Endothelial cell of umbilical vein (primary cell): ENCODE measurements at regions not wholly inside any gene's neighbourhood (a gene's known extent, or its start where the extent isn't known, plus 50 kb on each side); places are given as distances from the start of the nearest gene placed in this dataset.

Experiments used
- BruUV-seq: library from RNA; stranded (reverse); fragments of 400-500 nt; replicated peaks from 2 replicates; lab custom pipeline; 2021; lab: Mats Ljungman, UMichigan
- CTCF ChIA-PET: fragments of 300-600, 350-600 bp; sonication (Branson Sonifier 250); formaldehyde crosslinking; loops from one replicate; lab custom pipeline; 2021; ENCODE audit warnings: antibody characterized with exemption, inconsistent platforms; lab: Charles Lee
- POLR2A ChIA-PET: fragments of 300-600, 350-600 bp; sonication (Branson Sonifier 250); formaldehyde crosslinking; loops from one replicate; lab custom pipeline; 2021; ENCODE audit warnings: antibody characterized with exemption, inconsistent platforms; lab: Charles Lee
- DNase-seq: peaks from one replicate; pipeline ENCODE4 v3.0.0-alpha.2; 2011; ENCODE audit warnings: low read depth, low spot score
- FAIRE-seq: peaks from 2 replicates; lab custom pipeline; 2011; peaks lifted over from hg19 to GRCh38; lab: Jason Lieb, UNC
- H2AFZ ChIP-seq: 2 replicates; pipeline ENCODE4 v1.6.0; 2012; ENCODE audit warnings: low read depth, low read length, control low read depth, inconsistent platforms
- H3K27ac ChIP-seq: 2 replicates; pipeline ENCODE4 v1.5.1; 2011; ENCODE audit warnings: low read depth, mild to moderate bottlenecking, control low read depth, low read length, moderate library complexity; ENCODE audit not compliant: insufficient read depth
- H3K27me3 ChIP-seq, 2 experiments: 2 replicates each; pipeline versions ENCODE4 v1.6.0 to v1.6.1; 2011; ENCODE audit warnings: low read length in 2 of 2, mixed read lengths in 1 of 2; ENCODE audit not compliant: control insufficient read depth in 2 of 2, insufficient read depth in 2 of 2
- H3K36me3 ChIP-seq, 2 experiments: 2 replicates in 1 of 2; 3 replicates in 1 of 2; pipeline ENCODE4 v1.5.1; 2011; ENCODE audit warnings: low read length in 2 of 2, mild to moderate bottlenecking in 1 of 2, moderate library complexity in 1 of 2; ENCODE audit not compliant: control insufficient read depth in 2 of 2, insufficient read depth in 2 of 2; ENCODE audit errors: extremely low read depth in 1 of 2
- H3K4me1 ChIP-seq: 3 replicates; pipeline ENCODE4 v1.5.1; 2011; ENCODE audit warnings: mild to moderate bottlenecking, low read length; ENCODE audit not compliant: control insufficient read depth, insufficient read depth; ENCODE audit errors: extremely low read depth
- H3K4me2 ChIP-seq: 2 replicates; pipeline ENCODE4 v1.6.1; 2011; ENCODE audit warnings: low read length, control low read depth, mixed read lengths; ENCODE audit not compliant: insufficient read depth
- H3K4me3 ChIP-seq, 3 experiments: fragments of 200-600 bp in 1 of 3; sonication (generic), shearing (Covaris generic) in 1 of 3; replicated peaks in 1 of 3; 2 replicates each; pipeline ENCODE4 v1.5.1; 2011 to 2016; ENCODE audit warnings: control low read depth in 3 of 3, low read length in 3 of 3, mild to moderate bottlenecking in 2 of 3, inconsistent platforms in 1 of 3, low read depth in 1 of 3, moderate library complexity in 1 of 3; ENCODE audit not compliant: insufficient read depth in 1 of 3
- H3K79me2 ChIP-seq: 2 replicates; pipeline ENCODE4 v1.6.0; 2012; ENCODE audit warnings: low read length, inconsistent platforms; ENCODE audit not compliant: control insufficient read depth, insufficient read depth
- H3K9ac ChIP-seq: replicated peaks from 2 replicates; pipeline ENCODE3; 2011; ENCODE audit warnings: low read length, control low read depth; ENCODE audit not compliant: insufficient read depth; ENCODE audit errors: extremely low read depth
- H3K9me1 ChIP-seq: replicated peaks from 3 replicates; pipeline ENCODE4 v1.6.0; 2011; ENCODE audit warnings: mild to moderate bottlenecking, low read length; ENCODE audit not compliant: control insufficient read depth, insufficient read depth; ENCODE audit errors: extremely low read depth
- H3K9me3 ChIP-seq: replicated peaks from 2 replicates; pipeline ENCODE4 v1.5.1; 2012; ENCODE audit warnings: low read length, inconsistent platforms; ENCODE audit not compliant: control insufficient read depth, insufficient read depth
- H4K20me1 ChIP-seq: replicated peaks from 2 replicates; pipeline ENCODE3; 2011; ENCODE audit warnings: mild to moderate bottlenecking, low read length; ENCODE audit not compliant: control insufficient read depth, insufficient read depth; ENCODE audit errors: extremely low read depth
- CTCF ChIP-seq, 2 donors: IDR thresholded peaks; 1 replicate in 1 of 2; 2 replicates in 1 of 2; pipeline ENCODE4 v1.5.1; 2011; ENCODE audit warnings: low read length in 2 of 2, mild to moderate bottlenecking in 2 of 2, moderate library complexity in 2 of 2, control low read depth in 1 of 2, inconsistent platforms in 1 of 2, low read depth in 1 of 2; ENCODE audit not compliant: insufficient read depth in 1 of 2; ENCODE audit errors: extremely low read depth in 1 of 2
- EZH2 ChIP-seq: IDR thresholded peaks from 2 replicates; pipeline ENCODE4 v1.6.1; 2012; ENCODE audit warnings: borderline replicate concordance, low read depth, mild to moderate bottlenecking, moderate library complexity, low read length, inconsistent platforms; ENCODE audit not compliant: severe bottlenecking
- FOS ChIP-seq: IDR thresholded peaks from 2 replicates; pipeline ENCODE4 v1.6.1; 2011; ENCODE audit warnings: mild to moderate bottlenecking, low read length, moderate library complexity, borderline replicate concordance; ENCODE audit not compliant: insufficient read depth
- GATA2 ChIP-seq: IDR thresholded peaks from 2 replicates; pipeline ENCODE4 v1.7.0; 2011; ENCODE audit warnings: low read depth, mild to moderate bottlenecking, moderate library complexity, mixed read lengths, low read length; ENCODE audit not compliant: insufficient read length, insufficient read depth
- JUN ChIP-seq: IDR thresholded peaks from 2 replicates; pipeline ENCODE4 v1.6.1; 2011; ENCODE audit warnings: borderline replicate concordance, low read depth; ENCODE audit not compliant: insufficient read length, insufficient read depth
- MAX ChIP-seq: IDR thresholded peaks from 2 replicates; pipeline ENCODE4 v1.6.1; 2011; ENCODE audit not compliant: insufficient read depth, insufficient read length
- MYC ChIP-seq: IDR thresholded peaks from one replicate; pipeline ENCODE4 v1.6.1; 2011; ENCODE audit warnings: mild to moderate bottlenecking, low read depth, low read length
- POLR2A ChIP-seq: IDR thresholded peaks from 2 replicates; pipeline ENCODE4 v1.6.1; 2012; ENCODE audit warnings: low read depth, mild to moderate bottlenecking, control low read depth, low read length
- POLR2AphosphoS5 ChIP-seq: IDR thresholded peaks from 2 replicates; pipeline ENCODE4 v1.6.1; 2012; ENCODE audit warnings: low read depth, mild to moderate bottlenecking, control low read depth, low read length, moderate library complexity; ENCODE audit not compliant: insufficient read depth
- dilution Hi-C: fragments of 300-500 bp; cut with MboI; formaldehyde crosslinking; loops from one replicate; pipeline ENCODE4 v1.15.0; 2019; ENCODE audit warnings: low sequenced_read_pairs; ENCODE audit not compliant: extremely low pct_ligation_motif_present
- intact Hi-C: fragments of 100-400 bp; cut with micrococcal nuclease; formaldehyde crosslinking; loops from one replicate; pipeline ENCODE4 v1.10.0; 2022

GRCh38 chr18:75621818-75622217 lies 194.3 kb upstream of the SMIM21 start:
- dilution Hi-C loops, result no loop called here
- no peak for FAIRE-seq
- no peak for DNase-seq

GRCh38 chr18:75618146-75618545 lies 190.6 kb upstream of the SMIM21 start:
- H3K79me2 ChIP-seq, result no peaks in the 10 kb centered on the region
- no peaks in the 10 kb centered on the region for H3K36me3 ChIP-seq
- no peaks in the 10 kb centered on the region for H3K27me3 ChIP-seq
- H3K9me1 ChIP-seq, result no peaks in the 10 kb centered on the region
- no peak overlapping the region for H2AFZ ChIP-seq
- H4K20me1 ChIP-seq, result no peaks in the 10 kb centered on the region
- FAIRE-seq (no peak), DNase-seq (no peak)
- no peak overlapping the region for H3K9ac ChIP-seq
- TF ChIP-seq FOS (no peak), CTCF (IDR thresholded peaks at IDR 0.05; ENCODE audit: extremely low read depth in 1 of 2, insufficient read depth in 1 of 2, low read depth in 1 of 2, low read length in 2 of 2) (no peak), POLR2A (no peak), MAX (no peak), GATA2 (no peak), EZH2 (no peak), JUN (no peak), MYC (no peak), POLR2AphosphoS5 (no peak)
- no peaks in the 10 kb centered on the region for H3K4me1 ChIP-seq
- POLR2A ChIA-PET, result no interaction called here
- intact Hi-C loops, result no loop called here
- no TSS peak for BruUV-seq
- no peak overlapping the region for H3K4me3 ChIP-seq
- no peak overlapping the region for H3K4me2 ChIP-seq
- CTCF ChIA-PET, result no interaction called here
- dilution Hi-C loops, result no loop called here
- peaks cover 8% of the 10 kb centered on the region for H3K9me3 ChIP-seq
- H3K27ac ChIP-seq, result no peak overlapping the region

More at GRCh38 chr18:75621818-75622217, 194.3 kb upstream of the SMIM21 start:
- CTCF ChIA-PET, result no interaction called here
- Histone ChIP-seq H3K79me2 (no peaks in the 10 kb centered on the region), H3K9ac (no peak overlapping the region), H3K4me1 (no peaks in the 10 kb centered on the region), H3K36me3 (no peaks in the 10 kb centered on the region), H3K9me1 (no peaks in the 10 kb centered on the region), H3K27ac (no peak overlapping the region), H3K4me2 (no peak overlapping the region), H3K27me3 (no peaks in the 10 kb centered on the region), H4K20me1 (no peaks in the 10 kb centered on the region), H3K4me3 (no peak overlapping the region), H3K9me3 (peaks cover 8% of the 10 kb centered on the region), H2AFZ (no peak overlapping the region)
- POLR2A ChIA-PET, result no interaction called here
- intact Hi-C loops, result no loop called here
- BruUV-seq, result no TSS peak
- TF ChIP-seq CTCF (IDR thresholded peaks at IDR 0.05; ENCODE audit: extremely low read depth in 1 of 2, insufficient read depth in 1 of 2, low read depth in 1 of 2, low read length in 2 of 2) (no peak), FOS (no peak), POLR2AphosphoS5 (no peak), JUN (no peak)
